IPS DF 4.7 (cell line): ENCODE measurements at regions not wholly inside any gene's neighbourhood (a gene's known extent, or its start where the extent isn't known, plus 50 kb on each side); places are given as distances from the start of the nearest gene placed in this dataset.

Experiments used
- DNase-seq: peaks from one replicate; pipeline ENCODE4 v3.0.0-alpha.2; 2013; ENCODE audit warnings: low spot score; ENCODE audit errors: extremely low read depth

- DNase-seq, result no peak
Measured at GRCh38 chr20:10951216-10951615, 277.4 kb upstream of the JAG1 start.

GRCh38 chr20:10951904-10952303 lies 278.1 kb upstream of the JAG1 start:
- no peak for DNase-seq

GRCh38 chr20:10953437-10953836 lies 279.6 kb upstream of the JAG1 start:
- no peak for DNase-seq

GRCh38 chr20:10954137-10954840 lies 280.5 kb upstream of the JAG1 start:
- DNase-seq, result no peak

GRCh38 chr20:10954908-10955580 lies 281.2 kb upstream of the JAG1 start:
- no peak for DNase-seq

DNA sequence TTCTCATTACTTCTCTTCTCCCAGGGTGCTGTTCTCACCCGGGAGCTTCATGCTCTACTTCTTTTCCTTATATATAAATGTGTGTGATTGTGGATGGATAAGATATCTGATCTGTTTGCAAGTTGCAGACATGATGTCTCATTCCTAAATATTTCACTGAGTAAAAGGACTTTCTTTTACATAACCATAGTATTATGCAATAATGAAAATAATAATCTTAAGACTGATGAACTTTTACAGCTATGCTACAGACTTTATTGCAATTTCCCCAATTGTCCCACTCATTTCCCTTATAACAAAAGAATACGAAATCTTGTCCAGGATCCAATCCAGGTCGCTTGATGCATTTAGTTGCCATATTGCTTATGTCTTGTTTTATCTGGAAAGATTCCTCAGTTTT lies 284.5 kb upstream of the JAG1 start:
- DNase-seq, result no peak

DNA sequence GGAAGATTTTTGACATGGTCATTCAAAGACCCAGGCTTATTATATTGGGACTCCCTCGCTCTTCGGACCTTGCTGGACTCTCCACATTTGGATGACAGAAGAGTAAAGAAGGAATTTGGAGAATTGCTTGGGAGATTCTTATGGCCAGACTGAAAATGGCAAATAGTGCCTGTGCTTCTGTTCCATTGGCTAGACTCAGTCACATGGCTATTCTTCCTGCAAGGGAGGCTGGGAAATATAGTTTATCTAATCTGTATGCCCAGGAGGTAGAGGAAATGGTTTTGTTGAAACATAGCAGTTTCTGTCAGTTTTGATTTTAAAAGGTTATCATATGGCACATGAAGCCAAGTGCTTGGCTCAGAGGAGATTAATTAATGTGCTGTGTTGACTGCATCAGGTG lies 286.6 kb upstream of the JAG1 start:
- DNase-seq, result no peak

- DNase-seq, result no peak
Measured at GRCh38 chr20:10961651-10962288, 288.0 kb upstream of the JAG1 start.

DNA sequence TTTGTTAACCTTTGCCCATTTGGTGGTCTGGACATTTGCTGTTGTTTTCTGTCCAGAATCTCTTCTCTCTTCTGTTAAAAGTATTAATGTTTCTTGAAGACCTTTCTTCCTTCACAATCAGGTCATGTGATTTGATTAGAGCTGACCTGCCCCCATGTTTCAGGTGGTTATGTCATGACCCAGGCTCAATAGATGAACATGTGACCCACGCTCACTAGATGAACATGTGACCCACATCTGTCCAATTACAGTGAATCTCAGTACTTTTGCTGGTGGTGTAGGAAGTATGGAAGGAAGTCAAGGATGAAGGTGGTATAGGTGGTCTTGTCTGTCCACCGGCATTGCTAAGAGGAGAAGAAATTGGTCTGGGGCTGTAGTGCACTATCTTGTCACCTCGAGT lies 289.1 kb upstream of the JAG1 start:
- DNase-seq, result no peak

DNA sequence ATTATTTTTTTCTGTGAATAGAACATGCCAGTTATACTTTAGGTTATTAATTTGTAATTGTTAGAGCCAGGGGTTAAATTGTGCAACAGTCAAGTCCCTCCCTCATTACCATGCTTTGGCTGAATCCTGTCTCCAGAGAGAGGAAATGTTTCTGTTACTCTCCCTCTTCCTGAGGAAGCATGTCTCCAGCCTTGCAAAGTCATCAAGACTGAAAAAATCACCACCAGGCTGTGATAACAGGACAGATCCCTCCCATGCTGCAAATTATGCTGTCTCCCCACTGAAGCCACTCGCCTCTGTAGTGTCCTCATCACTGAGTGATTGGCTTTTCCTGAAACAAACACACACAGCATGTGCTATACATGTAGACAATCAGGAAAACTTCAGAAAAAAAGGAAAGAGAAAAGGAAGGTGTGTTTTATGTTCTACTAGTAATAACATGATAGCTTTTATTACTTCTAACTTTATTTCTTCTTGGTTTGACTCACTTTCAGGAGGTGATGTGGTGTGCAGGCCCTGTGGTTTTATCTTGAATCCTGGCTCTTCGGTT lies 290.0 kb upstream of the JAG1 start:
- DNase-seq, result no peak

DNA sequence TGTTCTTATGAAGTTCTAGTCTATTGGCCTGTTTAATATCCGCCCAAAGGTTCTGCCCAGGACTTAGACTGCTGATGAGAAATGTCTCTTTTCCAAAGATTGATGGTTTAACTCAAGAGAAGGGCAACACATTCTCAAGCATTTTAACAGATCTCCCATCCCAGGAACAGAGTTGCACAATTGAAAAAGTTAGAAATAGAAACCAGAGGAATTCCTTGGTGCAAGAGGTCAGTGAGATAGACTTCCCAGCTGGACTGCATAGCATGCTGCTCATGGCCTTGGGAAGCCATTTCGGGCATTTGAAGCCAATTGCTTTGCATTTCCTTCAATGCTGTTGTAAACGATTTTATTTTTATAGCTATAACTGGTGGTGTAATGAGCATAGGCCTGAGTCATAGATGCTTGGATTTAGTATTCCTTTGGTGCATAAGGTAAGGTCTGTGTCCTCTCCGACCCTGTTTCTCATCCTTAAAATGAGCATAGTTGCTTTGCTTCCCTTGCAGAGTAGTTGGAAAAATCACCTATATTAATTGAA lies 292.2 kb upstream of the JAG1 start:
- no peak for DNase-seq

GRCh38 chr20:10970109-10970508 lies 296.3 kb upstream of the JAG1 start:
- DNase-seq, result no peak

DNA sequence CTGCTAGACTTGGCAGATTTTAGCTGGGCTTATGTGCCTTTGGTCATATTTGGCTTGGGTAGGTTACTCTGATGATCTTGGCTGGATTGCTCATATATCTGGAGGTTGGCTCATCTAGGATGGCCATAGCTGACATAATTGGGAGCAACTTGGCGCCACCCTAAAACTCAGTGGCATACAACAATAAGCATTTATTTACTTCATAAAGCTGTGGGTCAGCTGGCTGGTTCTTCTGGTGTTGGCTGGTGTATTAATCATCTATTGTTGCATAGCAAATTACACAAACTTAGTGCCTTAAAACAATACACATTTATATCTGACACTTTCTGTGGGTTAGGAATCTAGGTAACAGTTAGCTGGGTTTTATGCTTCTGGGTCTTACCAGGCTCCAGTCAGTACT lies 297.3 kb upstream of the JAG1 start:
- DNase-seq, result no peak

DNA sequence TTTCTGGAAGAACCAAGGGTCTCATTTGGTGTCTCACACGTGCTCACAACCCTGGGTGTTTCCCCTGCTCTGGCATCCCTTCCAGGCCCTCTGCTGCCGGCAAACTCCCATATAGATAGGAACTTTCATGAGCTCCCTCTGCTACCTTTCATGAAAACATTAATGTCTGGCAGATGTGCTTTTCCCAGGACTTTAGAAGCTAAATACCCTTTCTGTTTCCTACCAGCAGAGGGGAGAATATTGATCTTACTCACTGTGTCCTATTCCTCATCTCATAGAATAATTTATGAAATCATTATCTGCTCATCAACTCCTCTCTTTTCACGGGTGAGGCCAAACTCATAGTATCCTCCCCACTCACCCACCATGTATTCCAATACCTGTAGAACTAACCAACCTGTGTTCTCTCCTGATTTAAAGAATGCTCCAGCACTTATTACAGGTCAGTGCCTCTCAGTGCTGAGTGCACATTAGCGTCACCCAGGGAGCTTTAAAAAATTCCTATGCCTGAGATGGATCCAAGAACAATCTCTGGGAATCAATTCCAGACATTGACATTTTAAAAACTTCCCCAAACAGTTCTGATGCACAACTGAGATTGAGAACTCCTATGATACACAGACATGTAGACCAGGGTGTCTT lies 298.5 kb upstream of the JAG1 start:
- no peak for DNase-seq

GRCh38 chr20:10976051-10976450 lies 302.3 kb upstream of the JAG1 start:
- DNase-seq, result no peak

DNA sequence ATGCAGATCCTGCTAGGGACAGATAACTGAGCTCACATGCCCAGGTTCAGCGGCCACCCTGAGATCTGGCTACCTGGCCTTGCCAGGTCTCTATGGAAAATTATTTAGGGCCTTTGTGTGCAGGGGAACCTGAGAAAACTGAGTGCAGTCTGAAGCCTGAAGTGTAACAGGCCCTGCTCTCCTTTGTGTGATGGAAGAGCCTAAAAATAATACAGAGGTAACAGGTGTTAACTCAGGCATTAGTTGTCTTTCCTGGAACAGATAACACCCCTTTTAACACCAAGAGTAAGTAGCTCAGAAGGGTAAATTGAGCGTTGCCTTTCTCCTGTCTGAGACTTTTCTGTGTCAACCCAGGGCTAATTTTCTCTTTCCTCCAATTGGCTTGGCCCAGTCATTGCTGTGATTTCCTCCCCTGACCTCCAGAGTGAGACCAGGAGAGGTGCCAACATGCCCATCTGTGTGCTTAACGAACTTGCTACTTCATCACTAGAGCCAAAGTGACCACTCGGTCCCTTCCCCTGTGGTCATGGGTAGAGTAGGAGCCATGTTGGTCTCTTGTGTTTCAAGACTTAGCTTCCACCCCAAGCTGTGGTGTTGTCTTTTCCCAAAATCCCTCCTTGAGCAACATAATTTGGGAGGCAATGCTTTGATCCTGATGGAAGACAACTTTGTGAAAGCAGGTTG lies 304.4 kb upstream of the JAG1 start:
- DNase-seq, result no peak

DNA sequence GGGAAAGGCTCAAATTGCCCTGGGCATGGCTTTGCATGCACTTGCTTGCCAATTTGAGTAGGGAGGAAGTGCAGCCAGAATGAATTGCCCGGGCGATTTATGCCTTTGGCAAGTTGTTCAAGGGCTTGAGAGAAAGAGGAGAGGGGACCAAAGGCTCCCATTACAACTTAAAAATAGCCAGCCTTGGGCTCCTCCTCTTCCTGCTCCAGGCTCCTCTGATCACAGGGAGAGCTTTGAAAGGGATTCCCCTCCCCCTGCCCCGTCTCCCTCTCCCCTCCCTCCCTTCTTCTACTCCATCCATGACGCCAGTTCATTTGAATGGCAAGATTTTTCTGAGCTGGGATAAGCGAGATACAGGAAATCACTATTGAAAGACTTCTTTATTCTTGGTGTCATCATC lies 304.9 kb upstream of the JAG1 start:
- DNase-seq, result no peak

GRCh38 chr20:10982692-10983091 lies 308.9 kb upstream of the JAG1 start:
- DNase-seq, result no peak

DNA sequence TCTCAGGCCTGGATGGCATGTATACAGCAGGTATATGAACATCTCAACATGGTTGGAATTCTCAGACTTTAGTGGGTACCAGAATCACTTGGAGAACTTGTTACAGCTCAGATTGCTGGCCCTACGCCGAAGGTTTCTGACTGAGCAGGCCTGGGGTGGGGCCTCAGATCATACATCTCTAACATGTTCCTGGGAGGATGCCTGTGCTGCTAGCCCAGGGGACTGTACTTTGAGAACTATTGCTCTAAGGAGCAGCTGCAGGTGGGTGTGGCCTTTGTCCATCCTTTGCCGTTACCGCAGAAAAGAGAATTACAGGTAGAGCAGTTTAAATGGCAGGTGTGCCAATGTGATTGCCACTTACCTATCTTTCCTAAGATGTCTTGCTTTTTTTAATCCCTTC lies 310.5 kb upstream of the JAG1 start:
- DNase-seq, result no peak

DNA sequence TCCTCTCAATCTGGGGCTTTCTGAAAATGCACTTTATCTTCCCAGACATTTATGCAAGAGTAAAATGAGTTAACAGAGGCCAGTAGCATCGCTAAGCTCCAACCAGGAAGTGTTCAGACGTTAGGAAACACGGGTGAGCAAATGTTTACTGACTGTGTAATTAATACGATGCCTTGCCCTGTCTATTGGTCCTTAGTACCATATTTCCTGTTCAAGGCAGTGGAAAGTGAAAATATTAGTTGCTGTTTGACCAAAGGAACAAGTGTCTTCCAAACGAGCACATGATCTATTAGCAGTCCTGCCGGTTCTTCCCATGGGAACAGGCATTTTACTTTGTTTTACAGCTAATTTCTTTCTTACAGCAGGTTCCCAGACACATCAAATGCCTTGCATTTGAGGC lies 311.1 kb upstream of the JAG1 start:
- no peak for DNase-seq

DNA sequence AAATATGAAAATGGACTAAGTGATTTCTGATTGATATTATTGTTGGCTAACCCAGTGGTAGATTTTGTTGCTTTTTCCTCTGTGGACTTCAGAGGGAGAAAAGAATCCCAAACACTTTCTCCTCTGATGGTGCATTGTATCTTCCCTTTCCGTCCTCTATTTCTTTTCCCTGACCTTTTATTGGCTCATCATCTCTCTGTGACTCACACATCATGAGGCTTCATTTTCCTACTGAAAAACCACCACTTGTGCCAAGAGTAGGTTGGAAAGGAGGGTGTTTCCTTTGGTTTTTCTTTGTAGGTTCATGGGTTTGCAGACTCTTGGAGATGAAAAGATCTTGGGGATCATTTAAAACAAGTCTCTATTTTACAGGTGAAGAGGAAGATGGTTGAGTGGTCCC lies 311.7 kb upstream of the JAG1 start:
- DNase-seq, result no peak
